Common myeloid progenitor, CD34-positive (primary cell): ENCODE measurements at regions not wholly inside any gene's neighbourhood (a gene's known extent, or its start where the extent isn't known, plus 50 kb on each side); places are given as distances from the start of the nearest gene placed in this dataset.

Experiments
- CTCF ChIA-PET: fragments of 350-600 bp; sonication (Branson Sonifier 250); formaldehyde crosslinking; loops from one replicate; lab custom pipeline; 2021; ENCODE audit warnings: antibody characterized with exemption; lab: Charles Lee
- POLR2A ChIA-PET: fragments of 350-600 bp; sonication (Branson Sonifier 250); formaldehyde crosslinking; loops from one replicate; lab custom pipeline; 2021; ENCODE audit warnings: antibody characterized with exemption; lab: Charles Lee
- DNase-seq, 3 donors: peaks; one replicate each; pipeline versions ENCODE4 v3.0.0 to v3.0.0-alpha.2; 2013
- H3K27ac ChIP-seq, 2 experiments: 1 replicate in 1 of 2; 2 replicates in 1 of 2; pipeline ENCODE4 v1.7.0; 2013; ENCODE audit warnings: inconsistent platforms in 2 of 2, low read length in 2 of 2, mild to moderate bottlenecking in 2 of 2, low read depth in 1 of 2, moderate library complexity in 1 of 2; ENCODE audit not compliant: severe bottlenecking in 2 of 2, insufficient read depth in 1 of 2, poor library complexity in 1 of 2
- H3K27me3 ChIP-seq, 5 experiments: replicated peaks in 2 of 5; 1 replicate in 3 of 5; 2 replicates in 2 of 5; pipeline versions ENCODE4 v1.6.1 to v1.7.0; 2013; ENCODE audit warnings: low read length in 4 of 5, mild to moderate bottlenecking in 2 of 5, moderate library complexity in 2 of 5, inconsistent platforms in 1 of 5; ENCODE audit not compliant: insufficient read depth in 5 of 5, control insufficient read depth in 4 of 5
- H3K36me3 ChIP-seq, 4 experiments: 1 replicate in 2 of 4; 2 replicates in 2 of 4; pipeline versions ENCODE4 v1.6.1 to v1.7.0; 2013; ENCODE audit warnings: low read length in 3 of 4, control low read depth in 1 of 4, mild to moderate bottlenecking in 1 of 4; ENCODE audit not compliant: control insufficient read depth in 4 of 4, insufficient read depth in 4 of 4
- H3K4me1 ChIP-seq, 4 experiments: 1 replicate in 3 of 4; 2 replicates in 1 of 4; pipeline versions ENCODE4 v1.6.1 to v1.7.1; 2013; ENCODE audit warnings: low read length in 3 of 4, mild to moderate bottlenecking in 3 of 4, control low read depth in 1 of 4, inconsistent platforms in 1 of 4, moderate library complexity in 1 of 4; ENCODE audit not compliant: control insufficient read depth in 4 of 4, insufficient read depth in 4 of 4; ENCODE audit errors: control extremely low read depth in 1 of 4
- H3K4me3 ChIP-seq, 7 experiments: 1 replicate in 4 of 7; 2 replicates in 3 of 7; pipeline versions ENCODE4 v1.5.1 to v1.7.0; 2013; ENCODE audit warnings: mild to moderate bottlenecking in 7 of 7, low read length in 6 of 7, moderate library complexity in 6 of 7, inconsistent platforms in 2 of 7, low read depth in 2 of 7, control low read depth in 1 of 7; ENCODE audit not compliant: insufficient read depth in 4 of 7, control insufficient read depth in 1 of 7; ENCODE audit errors: extremely low read depth in 1 of 7
- H3K9me3 ChIP-seq, 5 experiments: 1 replicate in 4 of 5; 2 replicates in 1 of 5; pipeline versions ENCODE4 v1.6.1 to v1.7.1; 2013; ENCODE audit warnings: low read length in 4 of 5, mild to moderate bottlenecking in 2 of 5, inconsistent platforms in 1 of 5, low read depth in 1 of 5, moderate library complexity in 1 of 5; ENCODE audit not compliant: control insufficient read depth in 4 of 5, insufficient read depth in 2 of 5; ENCODE audit errors: control extremely low read depth in 1 of 5
- WGBS: methylation state at CpG from one replicate; pipeline ENCODE4 v1.1.5; 2013; ENCODE audit not compliant: insufficient coverage; 5-methylcytosine and 5-hydroxymethylcytosine counted together

DNA sequence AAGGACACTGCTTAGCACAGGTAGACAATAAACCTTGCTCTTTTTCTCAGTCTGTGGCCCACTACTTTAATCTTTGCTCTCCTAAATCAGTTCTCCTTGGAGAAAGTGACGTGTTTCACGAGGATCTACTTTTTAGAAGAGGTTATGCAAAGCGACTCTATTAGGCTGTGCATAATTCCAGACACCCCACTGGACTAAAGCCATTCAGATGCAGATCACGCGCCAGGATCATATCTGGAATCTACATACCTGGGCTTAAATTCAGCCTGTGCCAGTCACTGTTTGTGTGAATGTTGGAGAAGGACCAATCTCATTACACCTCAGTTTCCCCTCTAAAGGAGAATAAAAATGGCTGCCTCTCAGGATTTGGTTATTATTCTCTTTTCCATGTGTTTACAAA lies 413.0 kb upstream of the MYT1L start:
- H3K27ac ChIP-seq, result no peak overlapping the region
- ChIA-PET POLR2A (no interaction called here), CTCF (no interaction called here)
- DNase-seq, result no peak
- H3K4me3 ChIP-seq, result no peak overlapping the region
- no peaks in the 10 kb centered on the region for H3K36me3 ChIP-seq
- H3K27me3 ChIP-seq, result no peaks in the 10 kb centered on the region
- peaks cover 0 to 8% (median 1%) of the 10 kb centered on the region in 4 experiments for H3K4me1 ChIP-seq
- no peaks in the 10 kb centered on the region for H3K9me3 ChIP-seq
- 67% methylated on average over 1 of the region's 5 CpGs for WGBS

DNA sequence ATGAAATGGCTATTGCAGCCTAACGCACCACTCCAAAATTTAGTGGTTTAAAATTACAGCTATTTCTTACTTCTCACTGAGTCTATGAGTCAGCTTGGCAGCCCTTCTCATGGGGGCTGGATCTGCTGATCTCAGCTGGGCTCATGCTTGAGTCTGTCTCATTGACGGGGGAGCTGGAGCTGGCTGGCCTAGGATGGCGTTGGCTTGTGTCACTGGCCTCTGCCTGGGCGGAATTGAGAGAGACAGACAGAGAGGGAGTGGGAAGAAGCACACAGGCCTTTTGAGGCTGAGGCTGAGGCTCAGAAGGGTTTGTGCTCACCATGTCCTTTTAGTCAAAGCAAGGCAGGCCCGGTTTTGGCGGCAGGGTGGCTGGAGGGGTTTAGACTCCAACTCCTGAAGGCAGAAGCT lies 412.1 kb upstream of the MYT1L start:
- CTCF ChIA-PET, result interaction anchor here (0.6 kb wide), 1 partner anchor 138 kb away, joined by 5 read pairs; no protein-coding TSS in a partner anchor
- 89% methylated on average over 6 of the region's 6 CpGs for WGBS
- DNase-seq, result no peak
- Histone ChIP-seq H3K9me3 (no peaks in the 10 kb centered on the region), H3K36me3 (no peaks in the 10 kb centered on the region), H3K27ac (no peak overlapping the region), H3K4me3 (no peak overlapping the region), H3K4me1 (peaks cover 0 to 8% (median 1%) of the 10 kb centered on the region in 4 experiments), H3K27me3 (no peaks in the 10 kb centered on the region)
- POLR2A ChIA-PET, result no interaction called here

DNA sequence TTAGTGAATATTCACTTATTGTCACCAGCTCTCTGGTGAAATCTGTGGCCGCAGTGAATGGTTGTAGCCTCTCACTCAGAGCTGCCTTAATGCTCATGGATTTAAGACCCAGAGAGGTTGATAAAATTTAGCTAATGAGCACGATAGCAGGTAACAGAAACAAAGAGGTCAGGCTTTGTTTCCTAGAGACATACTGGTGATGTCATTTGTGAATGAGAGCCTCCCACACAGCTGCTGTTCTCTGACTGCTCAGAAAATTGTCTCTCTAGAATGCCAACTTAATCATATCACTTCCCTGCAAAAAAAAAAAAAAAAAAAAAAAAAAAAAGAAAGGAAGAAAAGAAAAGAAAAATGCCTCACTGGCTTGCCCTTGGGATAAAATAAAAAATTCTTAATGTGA lies 411.7 kb upstream of the MYT1L start:
- WGBS, result 100% methylated on average over 1 of the region's 2 CpGs
- Histone ChIP-seq H3K4me3 (no peak overlapping the region), H3K36me3 (no peaks in the 10 kb centered on the region), H3K27ac (no peak overlapping the region), H3K4me1 (peaks cover 0 to 6% (median 1%) of the 10 kb centered on the region in 4 experiments), H3K9me3 (no peaks in the 10 kb centered on the region), H3K27me3 (no peaks in the 10 kb centered on the region)
- CTCF ChIA-PET, result interaction anchor here (0.6 kb wide), 1 partner anchor 139 kb away, joined by 5 read pairs; no protein-coding TSS in a partner anchor
- no peak for DNase-seq
- POLR2A ChIA-PET, result no interaction called here

DNA sequence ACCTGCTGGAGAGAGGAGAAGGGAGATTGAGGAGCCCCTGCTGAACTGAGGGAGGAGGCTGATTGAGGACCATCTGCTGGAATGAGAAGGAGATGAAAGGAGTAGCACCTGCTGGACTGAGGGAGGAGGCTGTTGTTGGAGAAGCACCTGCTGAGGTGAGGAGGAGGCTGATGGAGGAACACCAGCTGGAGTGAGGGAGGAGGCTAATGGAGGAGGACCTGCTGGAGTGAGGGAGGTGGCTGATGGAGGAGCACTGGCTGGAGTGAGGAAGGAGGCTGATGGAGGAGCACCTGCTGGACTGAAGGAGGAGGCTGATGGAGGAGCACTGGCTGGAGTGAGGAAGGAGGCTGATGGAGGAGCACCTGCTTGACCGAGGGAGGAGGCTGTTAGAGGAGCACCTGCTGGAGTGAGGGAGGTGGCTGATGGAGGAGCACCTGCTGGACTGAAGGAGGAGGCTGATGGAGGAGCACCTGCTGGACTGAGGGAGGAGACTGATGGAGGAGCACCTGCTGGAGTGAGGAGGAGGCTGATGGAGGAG lies 409.2 kb upstream of the MYT1L start:
- 100% methylated on average over 1 of the region's 1 CpG for WGBS
- CTCF ChIA-PET, result no interaction called here
- no peaks in the 10 kb centered on the region for H3K36me3 ChIP-seq
- H3K4me3 ChIP-seq, result no peak overlapping the region
- no peak for DNase-seq
- POLR2A ChIA-PET, result no interaction called here
- no peak overlapping the region for H3K27ac ChIP-seq
- no peaks in the 10 kb centered on the region for H3K9me3 ChIP-seq
- no peaks in the 10 kb centered on the region for H3K27me3 ChIP-seq
- H3K4me1 ChIP-seq, result no peaks in the 10 kb centered on the region

DNA sequence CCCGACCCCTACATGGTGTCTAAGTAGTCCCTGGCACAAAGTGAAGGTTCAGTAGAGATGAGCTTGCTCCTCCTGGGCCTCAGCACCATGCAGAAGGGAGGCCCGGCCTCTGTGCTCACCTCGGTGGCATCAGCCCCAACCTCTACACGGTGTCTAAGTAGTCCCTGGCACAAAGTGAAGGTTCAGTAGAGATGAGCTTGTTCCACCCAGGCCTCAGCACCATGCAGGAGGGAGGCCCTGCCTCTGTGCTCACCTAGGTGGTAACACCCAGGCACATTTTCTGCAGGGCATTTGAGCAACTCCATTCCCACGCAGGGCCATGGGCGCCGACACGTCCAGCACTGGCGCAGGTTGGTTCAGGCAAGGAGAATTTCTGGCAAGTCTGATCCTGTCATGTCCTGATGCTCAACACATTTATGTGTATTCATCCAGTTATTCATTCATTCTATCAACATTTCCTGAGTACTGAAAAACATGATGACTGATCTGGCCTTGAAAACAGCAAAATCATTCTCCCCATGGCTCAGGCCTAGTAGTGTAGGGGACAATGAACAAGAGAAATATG lies 408.2 kb upstream of the MYT1L start:
- Histone ChIP-seq H3K4me1 (no peaks in the 10 kb centered on the region), H3K27ac (no peak overlapping the region), H3K4me3 (no peak overlapping the region), H3K9me3 (no peaks in the 10 kb centered on the region), H3K36me3 (no peaks in the 10 kb centered on the region), H3K27me3 (no peaks in the 10 kb centered on the region)
- POLR2A ChIA-PET, result no interaction called here
- DNase-seq, result no peak
- CTCF ChIA-PET, result no interaction called here
- WGBS, result 98% methylated on average over 6 of the region's 9 CpGs

DNA sequence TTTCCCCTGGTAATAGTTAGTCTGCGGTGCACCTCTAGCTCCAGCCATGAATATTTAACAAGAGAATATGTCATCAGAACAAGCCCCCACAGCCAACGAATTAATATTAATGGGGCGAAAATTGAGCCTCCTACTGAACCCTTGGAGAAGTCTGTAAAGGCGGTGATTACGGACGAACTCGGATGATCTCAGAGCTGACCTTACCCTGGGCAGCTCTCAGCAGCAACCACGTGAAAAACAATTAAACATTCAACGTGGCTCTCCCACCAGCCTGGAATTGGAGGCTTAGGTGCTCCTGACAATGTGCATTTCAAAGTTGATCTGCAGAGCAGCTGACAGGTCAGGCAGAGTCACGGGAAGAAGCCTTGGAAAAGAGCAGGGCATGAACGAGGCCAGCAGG lies 407.6 kb upstream of the MYT1L start:
- ChIA-PET POLR2A (no interaction called here), CTCF (no interaction called here)
- Histone ChIP-seq H3K4me3 (no peak overlapping the region), H3K4me1 (no peaks in the 10 kb centered on the region), H3K27me3 (peaks cover 0 to 3% (median 0%) of the 10 kb centered on the region in 5 experiments), H3K36me3 (no peaks in the 10 kb centered on the region), H3K9me3 (no peaks in the 10 kb centered on the region), H3K27ac (no peak overlapping the region)
- 98% methylated on average over 10 of the region's 11 CpGs for WGBS
- no peak for DNase-seq

DNA sequence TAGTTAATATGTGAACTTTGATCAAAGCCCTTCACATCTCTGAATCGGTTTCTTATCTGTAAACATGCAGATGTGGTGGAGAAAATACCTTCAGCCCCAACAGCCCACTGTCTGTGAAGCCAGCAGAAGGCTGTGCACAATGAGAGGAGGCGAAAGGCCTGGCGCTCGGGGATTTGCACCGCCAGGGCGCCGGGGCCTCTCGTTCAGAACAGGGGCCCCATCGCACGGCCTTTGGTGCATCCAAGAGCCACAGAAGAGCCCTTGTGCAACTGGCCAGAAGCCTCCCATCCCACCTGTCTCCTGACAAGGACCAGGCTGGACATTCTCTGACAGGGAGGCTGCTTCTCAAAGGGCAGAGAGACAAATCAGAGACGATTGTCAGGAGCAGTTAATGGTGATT lies 407.2 kb upstream of the MYT1L start:
- Histone ChIP-seq H3K4me1 (no peaks in the 10 kb centered on the region), H3K36me3 (no peaks in the 10 kb centered on the region), H3K4me3 (no peak overlapping the region), H3K27me3 (peaks cover 0 to 3% (median 0%) of the 10 kb centered on the region in 5 experiments), H3K27ac (no peak overlapping the region), H3K9me3 (no peaks in the 10 kb centered on the region)
- WGBS, result 95% methylated on average over 11 of the region's 11 CpGs
- POLR2A ChIA-PET, result no interaction called here
- DNase-seq, result no peak
- CTCF ChIA-PET, result no interaction called here
